HepG2 (cell line): ENCODE measurements at regions not wholly inside any gene's neighbourhood (a gene's known extent, or its start where the extent isn't known, plus 50 kb on each side); places are given as distances from the start of the nearest gene placed in this dataset.

ENCODE experiments used
- ATAC-seq: fragments of 200-7000 bp; cut with Tn5 transposase; 3 replicates; pipeline ENCODE4 v1.9.1; 2020; ENCODE audit warnings: mild to moderate bottlenecking, moderate library complexity
- BruUV-seq: library from RNA; stranded (reverse); fragments of 400-500 nt; replicated peaks from 2 replicates; lab custom pipeline; 2021; lab: Mats Ljungman, UMichigan
- CTCF ChIA-PET: fragments of 300-600 bp; formaldehyde crosslinking; extraction: SDS; loops from one replicate; lab custom pipeline; 2021; ENCODE audit warnings: low total read pairs, inconsistent platforms, low intra/inter-chr PET ratio; lab: Yijun Ruan, JAX
- POLR2A ChIA-PET: fragments of 350-600 bp; sonication (Branson Sonifier 250); formaldehyde crosslinking; loops from one replicate; lab custom pipeline; 2020; ENCODE audit warnings: antibody characterized with exemption, inconsistent platforms; lab: Yijun Ruan, JAX
- DNase-seq: peaks from one replicate; pipeline ENCODE4 v3.0.0-alpha.2; 2015; ENCODE audit warnings: low spot score
- FAIRE-seq: peaks from 3 replicates; lab custom pipeline; 2011; peaks lifted over from hg19 to GRCh38; lab: Jason Lieb, UNC
- H2AFZ ChIP-seq: one replicate; pipeline ENCODE4 v1.6.1; 2011; ENCODE audit warnings: low read length, inconsistent platforms
- H3K27ac ChIP-seq: fragments of 300-600 bp; 3 replicates; pipeline ENCODE4 v1.8.0; 2011; ENCODE audit warnings: mixed run types, mild to moderate bottlenecking, mixed read lengths, low read length, inconsistent platforms; ENCODE audit not compliant: insufficient read depth; ENCODE audit errors: extremely low read length
- H3K27me3 ChIP-seq, 2 experiments: fragments of 200-600 bp in 1 of 2; 2 replicates in 1 of 2; 3 replicates in 1 of 2; pipeline versions ENCODE4 v1.6.0 to v1.8.0; 2011; ENCODE audit warnings: low read length in 2 of 2, mild to moderate bottlenecking in 2 of 2, moderate library complexity in 2 of 2, inconsistent platforms in 1 of 2; ENCODE audit not compliant: insufficient read depth in 2 of 2, control insufficient read depth in 1 of 2
- H3K36me3 ChIP-seq, 2 experiments: fragments of 200-600 bp in 1 of 2; replicated peaks in 1 of 2; 2 replicates in 1 of 2; 3 replicates in 1 of 2; pipeline versions ENCODE4 v1.5.1 to v1.8.0; 2011; ENCODE audit warnings: low read length in 2 of 2, inconsistent platforms in 1 of 2; ENCODE audit not compliant: insufficient read depth in 2 of 2, control insufficient read depth in 1 of 2
- H3K4me1 ChIP-seq: 2 replicates; pipeline ENCODE4 v1.5.1; 2012; ENCODE audit warnings: low read length, inconsistent platforms; ENCODE audit not compliant: insufficient read depth
- H3K4me2 ChIP-seq: 2 replicates; pipeline ENCODE4 v1.6.0; 2011; ENCODE audit warnings: low read depth, low read length, inconsistent platforms
- H3K4me3 ChIP-seq, 3 experiments: fragments of 200-600 bp in 1 of 3; sonication (generic), shearing (Covaris generic) in 1 of 3; replicated peaks in 1 of 3; 2 replicates each; pipeline ENCODE4 v1.5.1; 2011 to 2016; ENCODE audit warnings: low read length in 3 of 3, inconsistent platforms in 2 of 3, low read depth in 2 of 3, mild to moderate bottlenecking in 2 of 3, control low read depth in 1 of 3, mixed read lengths in 1 of 3; ENCODE audit not compliant: insufficient read depth in 1 of 3
- H3K79me2 ChIP-seq: one replicate; pipeline ENCODE4 v1.6.1; 2011; ENCODE audit warnings: low read length, inconsistent platforms; ENCODE audit not compliant: insufficient read depth
- H3K9ac ChIP-seq: 2 replicates; pipeline ENCODE4 v1.6.0; 2011; ENCODE audit warnings: mild to moderate bottlenecking, low read depth, low read length, inconsistent platforms; ENCODE audit not compliant: insufficient read depth
- H3K9me3 ChIP-seq: 2 replicates; pipeline ENCODE4 v1.5.1; 2012; ENCODE audit warnings: mild to moderate bottlenecking, low read length
- H4K20me1 ChIP-seq: 2 replicates; pipeline ENCODE4 v1.6.0; 2011; ENCODE audit warnings: inconsistent platforms, mild to moderate bottlenecking, low read length, moderate library complexity; ENCODE audit not compliant: insufficient read depth
- FOXJ3 ChIP-seq: sonication (generic); formaldehyde crosslinking; IDR thresholded peaks from 2 replicates; pipeline ENCODE4 v1.4.0; 2020; ENCODE audit warnings: missing genetic modification reagents, mild to moderate bottlenecking, borderline replicate concordance
- MAFG ChIP-seq: sonication (generic); formaldehyde crosslinking; IDR thresholded peaks from 2 replicates; pipeline ENCODE4 v1.5.1; 2020; ENCODE audit warnings: mild to moderate bottlenecking, missing genetic modification reagents
- PHF20 ChIP-seq: sonication (generic); formaldehyde crosslinking; IDR thresholded peaks from 2 replicates; pipeline ENCODE4 v1.5.0; 2020; ENCODE audit warnings: mild to moderate bottlenecking, missing genetic modification reagents
- ZNF296 ChIP-seq: sonication (generic); formaldehyde crosslinking; conservative IDR thresholded peaks from 2 replicates; pipeline ENCODE4 v1.5.0; 2020; ENCODE audit warnings: mild to moderate bottlenecking, missing genetic modification reagents
- ZNF350 ChIP-seq: sonication (generic); formaldehyde crosslinking; IDR thresholded peaks from 2 replicates; pipeline ENCODE4 v1.4.0; 2020; ENCODE audit warnings: mild to moderate bottlenecking, low read depth, missing genetic modification reagents, borderline replicate concordance
- ZNF441 ChIP-seq: sonication (generic); formaldehyde crosslinking; IDR thresholded peaks from 2 replicates; pipeline ENCODE4 v1.7.0; 2021; ENCODE audit warnings: missing genetic modification reagents, borderline replicate concordance
- ZNF550 ChIP-seq: sonication (generic); formaldehyde crosslinking; IDR thresholded peaks from 2 replicates; pipeline ENCODE4 v1.4.0; 2020; ENCODE audit warnings: mild to moderate bottlenecking, missing genetic modification reagents, borderline replicate concordance
- ZNF569 ChIP-seq: sonication (generic); formaldehyde crosslinking; IDR thresholded peaks from 2 replicates; pipeline ENCODE4 v1.5.0; 2020; ENCODE audit warnings: mild to moderate bottlenecking, missing genetic modification reagents, moderate library complexity, borderline replicate concordance
- WGBS: methylation state at CpG from one replicate; pipeline ENCODE4 v1.1.6; 2017; ENCODE audit warnings: low lambda C conversion rate; 5-methylcytosine and 5-hydroxymethylcytosine counted together
- in situ Hi-C: cut with HindIII; loops from 2 replicates; pipeline ENCODE4 v1.10.0; 2017; ENCODE audit warnings: low pct_unique_long_range_greater_than_20kb; ENCODE audit not compliant: extremely low pct_ligation_motif_present
- intact Hi-C: fragments of 100-400 bp; cut with micrococcal nuclease; formaldehyde crosslinking; loops from one replicate; pipeline ENCODE4 v1.10.0; 2022; ENCODE audit not compliant: unreplicated experiment
- TF ChIP-seq, protein P1 (sequence below): IDR thresholded peaks from 2 replicates; pipeline ENCODE4 v1.6.1; 2018; ENCODE audit warnings: missing genetic modification reagents
- TF ChIP-seq, protein P2 (sequence below): sonication (generic); formaldehyde crosslinking; IDR thresholded peaks from 2 replicates; pipeline ENCODE4 v1.4.0; 2020; ENCODE audit warnings: mild to moderate bottlenecking, low read depth, missing genetic modification reagents
- TF ChIP-seq, protein P3 (sequence below), 2 experiments: IDR thresholded peaks; 2 replicates each; pipeline ENCODE4 v1.6.1; 2011 to 2012; ENCODE audit warnings: low read length in 2 of 2, borderline replicate concordance in 1 of 2, low read depth in 1 of 2, mild to moderate bottlenecking in 1 of 2, moderate library complexity in 1 of 2
- TF ChIP-seq, protein P4 (sequence below): sonication (generic); formaldehyde crosslinking; IDR thresholded peaks from 2 replicates; pipeline ENCODE4 v1.4.0; 2020; ENCODE audit warnings: missing genetic modification reagents

DNA sequence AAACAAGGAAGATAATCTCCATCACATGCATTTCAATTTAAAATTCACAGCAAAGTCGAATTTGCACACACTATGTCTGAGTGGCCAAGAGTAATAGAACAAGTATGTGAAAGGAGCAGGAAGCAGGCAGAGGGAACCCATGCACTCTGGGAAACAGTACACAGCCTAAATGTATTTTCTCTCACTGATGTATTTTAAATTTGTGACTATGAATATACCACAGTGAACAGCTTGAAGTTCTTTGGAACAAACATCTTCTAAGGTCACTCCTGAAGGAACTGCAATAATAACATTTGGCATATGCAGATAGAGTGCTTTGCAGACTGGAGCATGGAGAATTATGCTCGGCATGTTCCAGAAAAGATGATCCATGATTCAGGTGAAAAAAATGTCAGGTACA is 223.1 kb upstream of the PKN2 start (continued):
- TF ChIP-seq, protein P1, sequence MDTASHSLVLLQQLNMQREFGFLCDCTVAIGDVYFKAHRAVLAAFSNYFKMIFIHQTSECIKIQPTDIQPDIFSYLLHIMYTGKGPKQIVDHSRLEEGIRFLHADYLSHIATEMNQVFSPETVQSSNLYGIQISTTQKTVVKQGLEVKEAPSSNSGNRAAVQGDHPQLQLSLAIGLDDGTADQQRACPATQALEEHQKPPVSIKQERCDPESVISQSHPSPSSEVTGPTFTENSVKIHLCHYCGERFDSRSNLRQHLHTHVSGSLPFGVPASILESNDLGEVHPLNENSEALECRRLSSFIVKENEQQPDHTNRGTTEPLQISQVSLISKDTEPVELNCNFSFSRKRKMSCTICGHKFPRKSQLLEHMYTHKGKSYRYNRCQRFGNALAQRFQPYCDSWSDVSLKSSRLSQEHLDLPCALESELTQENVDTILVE: no peak

DNA sequence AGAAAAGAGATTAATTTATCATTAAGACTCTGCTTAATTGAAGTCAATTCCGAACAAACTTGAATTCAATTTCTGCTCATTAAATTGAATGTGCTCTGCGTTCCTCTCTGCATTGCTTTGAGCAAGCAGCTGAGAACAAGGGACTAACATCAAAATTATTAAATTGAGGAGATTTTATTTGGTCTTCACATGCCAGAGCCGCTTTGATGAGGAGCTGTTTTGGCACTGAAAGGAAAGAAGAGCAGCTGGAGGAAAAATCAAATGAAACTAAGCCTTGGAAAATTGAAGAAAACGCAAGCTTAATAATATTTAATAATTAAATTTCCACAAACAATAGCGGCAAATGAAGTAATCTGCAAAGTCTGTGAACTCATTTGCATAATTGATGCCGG is 222.0 kb upstream of the PKN2 start:
- Histone ChIP-seq H3K4me2 (peak overlapping the region; percentile 58), H3K79me2 (no peaks in the 10 kb centered on the region), H3K27me3 (peaks cover 0 to 31% of the 10 kb centered on the region in 2 experiments; a peak in 2 of 5 replicates), H3K36me3 (no peaks in the 10 kb centered on the region), H3K9ac (no peak overlapping the region), H3K9me3 (no peaks in the 10 kb centered on the region), H3K4me1 (no peaks in the 10 kb centered on the region), H2AFZ (no peak overlapping the region), H4K20me1 (no peaks in the 10 kb centered on the region), H3K4me3 (peak overlapping the region in 1 of 3 experiments; percentile 46; a peak in 1 of 6 replicates), H3K27ac (no peak overlapping the region)
- WGBS: 27% methylated on average over 6 of the region's 6 CpGs
- ChIA-PET CTCF (no interaction called here), POLR2A (no interaction called here)
- intact Hi-C loops: no loop called here
- ATAC-seq (no peak), FAIRE-seq (no peak), DNase-seq (no peak)
- in situ Hi-C loops: no loop called here
- BruUV-seq: no TSS peak
- TF ChIP-seq FOXJ3 (no peak), PHF20 (CRISPR knock-in tag) (no peak), ZNF550 (no peak), ZNF296 (no peak), MAFG (no peak), ZNF350 (no peak), ZNF569 (CRISPR knock-in tag) (no peak), ZNF441 (CRISPR knock-in tag) (no peak)
- TF ChIP-seq, protein P2, sequence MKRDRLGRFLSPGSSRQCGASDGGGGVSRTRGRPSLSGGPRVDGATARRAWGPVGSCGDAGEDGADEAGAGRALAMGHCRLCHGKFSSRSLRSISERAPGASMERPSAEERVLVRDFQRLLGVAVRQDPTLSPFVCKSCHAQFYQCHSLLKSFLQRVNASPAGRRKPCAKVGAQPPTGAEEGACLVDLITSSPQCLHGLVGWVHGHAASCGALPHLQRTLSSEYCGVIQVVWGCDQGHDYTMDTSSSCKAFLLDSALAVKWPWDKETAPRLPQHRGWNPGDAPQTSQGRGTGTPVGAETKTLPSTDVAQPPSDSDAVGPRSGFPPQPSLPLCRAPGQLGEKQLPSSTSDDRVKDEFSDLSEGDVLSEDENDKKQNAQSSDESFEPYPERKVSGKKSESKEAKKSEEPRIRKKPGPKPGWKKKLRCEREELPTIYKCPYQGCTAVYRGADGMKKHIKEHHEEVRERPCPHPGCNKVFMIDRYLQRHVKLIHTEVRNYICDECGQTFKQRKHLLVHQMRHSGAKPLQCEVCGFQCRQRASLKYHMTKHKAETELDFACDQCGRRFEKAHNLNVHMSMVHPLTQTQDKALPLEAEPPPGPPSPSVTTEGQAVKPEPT: no peak
- TF ChIP-seq, protein P3, sequence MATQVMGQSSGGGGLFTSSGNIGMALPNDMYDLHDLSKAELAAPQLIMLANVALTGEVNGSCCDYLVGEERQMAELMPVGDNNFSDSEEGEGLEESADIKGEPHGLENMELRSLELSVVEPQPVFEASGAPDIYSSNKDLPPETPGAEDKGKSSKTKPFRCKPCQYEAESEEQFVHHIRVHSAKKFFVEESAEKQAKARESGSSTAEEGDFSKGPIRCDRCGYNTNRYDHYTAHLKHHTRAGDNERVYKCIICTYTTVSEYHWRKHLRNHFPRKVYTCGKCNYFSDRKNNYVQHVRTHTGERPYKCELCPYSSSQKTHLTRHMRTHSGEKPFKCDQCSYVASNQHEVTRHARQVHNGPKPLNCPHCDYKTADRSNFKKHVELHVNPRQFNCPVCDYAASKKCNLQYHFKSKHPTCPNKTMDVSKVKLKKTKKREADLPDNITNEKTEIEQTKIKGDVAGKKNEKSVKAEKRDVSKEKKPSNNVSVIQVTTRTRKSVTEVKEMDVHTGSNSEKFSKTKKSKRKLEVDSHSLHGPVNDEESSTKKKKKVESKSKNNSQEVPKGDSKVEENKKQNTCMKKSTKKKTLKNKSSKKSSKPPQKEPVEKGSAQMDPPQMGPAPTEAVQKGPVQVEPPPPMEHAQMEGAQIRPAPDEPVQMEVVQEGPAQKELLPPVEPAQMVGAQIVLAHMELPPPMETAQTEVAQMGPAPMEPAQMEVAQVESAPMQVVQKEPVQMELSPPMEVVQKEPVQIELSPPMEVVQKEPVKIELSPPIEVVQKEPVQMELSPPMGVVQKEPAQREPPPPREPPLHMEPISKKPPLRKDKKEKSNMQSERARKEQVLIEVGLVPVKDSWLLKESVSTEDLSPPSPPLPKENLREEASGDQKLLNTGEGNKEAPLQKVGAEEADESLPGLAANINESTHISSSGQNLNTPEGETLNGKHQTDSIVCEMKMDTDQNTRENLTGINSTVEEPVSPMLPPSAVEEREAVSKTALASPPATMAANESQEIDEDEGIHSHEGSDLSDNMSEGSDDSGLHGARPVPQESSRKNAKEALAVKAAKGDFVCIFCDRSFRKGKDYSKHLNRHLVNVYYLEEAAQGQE (IDR thresholded peaks at IDR 0.05; ENCODE audit: borderline replicate concordance in 1 of 2, low read depth in 1 of 2, low read length in 2 of 2): no peak
- TF ChIP-seq, protein P4, sequence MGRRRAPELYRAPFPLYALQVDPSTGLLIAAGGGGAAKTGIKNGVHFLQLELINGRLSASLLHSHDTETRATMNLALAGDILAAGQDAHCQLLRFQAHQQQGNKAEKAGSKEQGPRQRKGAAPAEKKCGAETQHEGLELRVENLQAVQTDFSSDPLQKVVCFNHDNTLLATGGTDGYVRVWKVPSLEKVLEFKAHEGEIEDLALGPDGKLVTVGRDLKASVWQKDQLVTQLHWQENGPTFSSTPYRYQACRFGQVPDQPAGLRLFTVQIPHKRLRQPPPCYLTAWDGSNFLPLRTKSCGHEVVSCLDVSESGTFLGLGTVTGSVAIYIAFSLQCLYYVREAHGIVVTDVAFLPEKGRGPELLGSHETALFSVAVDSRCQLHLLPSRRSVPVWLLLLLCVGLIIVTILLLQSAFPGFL (CRISPR knock-in tag): no peak
